Stimulated activated CD8-positive, alpha-beta memory T cell treated with anti-CD3 and anti-CD28 coated beads, Interleukin-12 subunit alpha, Interleukin-12 subunit beta, amount 100 ng/mL, for 1 hour (primary cell): ENCODE measurements at regions not wholly inside any gene's neighbourhood (a gene's known extent, or its start where the extent isn't known, plus 50 kb on each side); places are given as distances from the start of the nearest gene placed in this dataset.
A peak's percentile ranks its signal among the peaks of the same experiment; 100 is the strongest.

ENCODE experiments used
- DNase-seq: peaks from one replicate; pipeline ENCODE4 v3.0.0-alpha.2; 2020; ENCODE audit warnings: low read depth

GRCh38 chr6:166774770-166775169 is 147.7 kb upstream of the RPS6KA2 start:
- DNase-seq, result no peak

- DNase-seq, result no peak
These were observed 147.2 kb upstream of the RPS6KA2 start for GRCh38 chr6:166774292-166774691.

- DNase-seq, result no peak
These were observed 145.5 kb upstream of the RPS6KA2 start for GRCh38 chr6:166772518-166772917.

- DNase-seq, result no peak
These were observed 144.7 kb upstream of the RPS6KA2 start for GRCh38 chr6:166771701-166772100.

GRCh38 chr6:166770216-166771116 is 143.4 kb upstream of the RPS6KA2 start:
- no peak for DNase-seq

GRCh38 chr6:166769648-166770047 is 142.6 kb upstream of the RPS6KA2 start:
- no peak for DNase-seq

- DNase-seq, result no peak
These were observed 141.7 kb upstream of the RPS6KA2 start for GRCh38 chr6:166768761-166769160.

GRCh38 chr6:166767230-166767629 is 140.2 kb upstream of the RPS6KA2 start:
- no peak for DNase-seq

GRCh38 chr6:166766769-166767168 is 139.7 kb upstream of the RPS6KA2 start:
- DNase-seq, result no peak

GRCh38 chr6:166765234-166765541 is 138.1 kb upstream of the RPS6KA2 start:
- no peak for DNase-seq

- no peak for DNase-seq
These were observed 137.6 kb upstream of the RPS6KA2 start for GRCh38 chr6:166764473-166765233.

GRCh38 chr6:166763606-166764472 is 136.8 kb upstream of the RPS6KA2 start:
- no peak for DNase-seq

- no peak for DNase-seq
These were observed 134.8 kb upstream of the RPS6KA2 start for GRCh38 chr6:166761801-166762200.

- DNase-seq, result peak; percentile 35
These were observed 133.2 kb upstream of the RPS6KA2 start for GRCh38 chr6:166760288-166760687.

GRCh38 chr6:166758136-166758704 is 131.2 kb upstream of the RPS6KA2 start:
- DNase-seq, result no peak

GRCh38 chr6:166757232-166758135 is 130.4 kb upstream of the RPS6KA2 start:
- no peak for DNase-seq

- DNase-seq, result no peak
These were observed 127.4 kb upstream of the RPS6KA2 start for GRCh38 chr6:166754218-166755030.

- no peak for DNase-seq
These were observed 126.1 kb upstream of the RPS6KA2 start for GRCh38 chr6:166752928-166753721.

GRCh38 chr6:166752097-166752496 is 125.0 kb upstream of the RPS6KA2 start:
- DNase-seq, result no peak
